SK-N-SH treated with all-trans-retinoic acid at 6 μM for 48 hours (cell line): ENCODE measurements at regions not wholly inside any gene's neighbourhood (a gene's known extent, or its start where the extent isn't known, plus 50 kb on each side); places are given as distances from the start of the nearest gene placed in this dataset.

Experiments used
- ATAC-seq: fragments of 200-7000 bp; cut with Tn5 transposase; 3 replicates; pipeline ENCODE4 v1.9.1; 2020; ENCODE audit warnings: mild to moderate bottlenecking, moderate library complexity
- ARNTL ChIP-seq: fragments of 450-650 bp; formaldehyde crosslinking; IDR thresholded peaks from 2 replicates; pipeline ENCODE4 v1.5.0; 2020; ENCODE audit warnings: low read depth, mild to moderate bottlenecking, moderate library complexity, borderline replicate concordance
- BACH2 ChIP-seq: fragments of 250-450 bp; sonication (Bioruptor Pico); IDR thresholded peaks from 2 replicates; pipeline ENCODE4 v1.9.0; 2021; ENCODE audit warnings: mild to moderate bottlenecking, borderline replicate concordance
- CREB5 ChIP-seq: fragments of 250-450 bp; sonication (Bioruptor Pico); IDR thresholded peaks from 2 replicates; pipeline ENCODE4 v1.5.1; 2020; ENCODE audit warnings: low read depth, mild to moderate bottlenecking, moderate library complexity
- CSDC2 ChIP-seq: fragments of 250-450 bp; sonication (Bioruptor Pico); IDR thresholded peaks from 2 replicates; pipeline ENCODE4 v1.5.0; 2020; ENCODE audit warnings: mild to moderate bottlenecking, moderate library complexity
- CSRNP3 ChIP-seq: fragments of 250-450 bp; sonication (Bioruptor Pico); IDR thresholded peaks from 2 replicates; pipeline ENCODE4 v1.5.1; 2021; ENCODE audit warnings: mild to moderate bottlenecking, moderate library complexity
- ESRRG ChIP-seq: fragments of 250-450 bp; sonication (Bioruptor Pico); IDR thresholded peaks from 2 replicates; pipeline ENCODE4 v1.6.1; 2021; ENCODE audit warnings: mild to moderate bottlenecking
- GLIS3 ChIP-seq: fragments of 250-450 bp; sonication (Bioruptor Pico); IDR thresholded peaks from 2 replicates; pipeline ENCODE4 v1.5.0; 2020; ENCODE audit warnings: mild to moderate bottlenecking, moderate library complexity
- ISL1 ChIP-seq: fragments of 250-450 bp; sonication (Bioruptor Pico); IDR thresholded peaks from 2 replicates; pipeline ENCODE4 v2.1.2; 2022; ENCODE audit warnings: mild to moderate bottlenecking, moderate library complexity
- OSR1 ChIP-seq: fragments of 250-450 bp; sonication (Bioruptor Pico); IDR thresholded peaks from 2 replicates; pipeline ENCODE4 v1.8.0; 2022; ENCODE audit warnings: moderate library complexity, mild to moderate bottlenecking, inconsistent platforms
- PATZ1 ChIP-seq: fragments of 250-450 bp; sonication (Bioruptor Pico); IDR thresholded peaks from 2 replicates; pipeline ENCODE4 v1.8.0; 2020; ENCODE audit warnings: mild to moderate bottlenecking, moderate library complexity, borderline replicate concordance
- POU6F1 ChIP-seq: fragments of 250-450 bp; sonication (Bioruptor Pico); IDR thresholded peaks from 2 replicates; pipeline ENCODE4 v1.8.0; 2021; ENCODE audit warnings: low read depth, mild to moderate bottlenecking, moderate library complexity, borderline replicate concordance
- PPARA ChIP-seq: fragments of 250-450 bp; sonication (Bioruptor Pico); IDR thresholded peaks from 2 replicates; pipeline ENCODE4 v1.5.0; 2020; ENCODE audit warnings: mild to moderate bottlenecking, borderline replicate concordance
- RARB ChIP-seq: fragments of 250-450 bp; sonication (Bioruptor Pico); IDR thresholded peaks from 2 replicates; pipeline ENCODE4 v1.8.0; 2021; ENCODE audit warnings: mild to moderate bottlenecking, moderate library complexity
- SNAI2 ChIP-seq: fragments of 250-450 bp; sonication (Bioruptor Pico); IDR thresholded peaks from 2 replicates; pipeline ENCODE4 v1.5.0; 2020; ENCODE audit warnings: mild to moderate bottlenecking, moderate library complexity
- TCF4 ChIP-seq: fragments of 250-450 bp; sonication (Bioruptor Pico); IDR thresholded peaks from 2 replicates; pipeline ENCODE4 v1.8.0; 2021; ENCODE audit warnings: mild to moderate bottlenecking, moderate library complexity, borderline replicate concordance
- TOX ChIP-seq: fragments of 250-450 bp; sonication (Bioruptor Pico); IDR thresholded peaks from 2 replicates; pipeline ENCODE4 v1.8.0; 2021; ENCODE audit warnings: mild to moderate bottlenecking, moderate library complexity, borderline replicate concordance
- TSHZ2 ChIP-seq: fragments of 250-450 bp; sonication (Bioruptor Pico); IDR thresholded peaks from 2 replicates; pipeline ENCODE4 v1.5.0; 2020; ENCODE audit warnings: mild to moderate bottlenecking, moderate library complexity
- ZC3H10 ChIP-seq: fragments of 250-450 bp; sonication (Bioruptor Pico); IDR thresholded peaks from 2 replicates; pipeline ENCODE4 v1.5.1; 2021; ENCODE audit warnings: mild to moderate bottlenecking, moderate library complexity
- ZFP3 ChIP-seq: fragments of 250-450 bp; sonication (Bioruptor Pico); IDR thresholded peaks from 2 replicates; pipeline ENCODE4 v1.5.0; 2020; ENCODE audit warnings: mild to moderate bottlenecking, moderate library complexity
- ZFP30 ChIP-seq: fragments of 450-650 bp; formaldehyde crosslinking; IDR thresholded peaks from 2 replicates; pipeline ENCODE4 v1.5.0; 2022; ENCODE audit warnings: mild to moderate bottlenecking, moderate library complexity
- ZNF70 ChIP-seq: fragments of 450-650 bp; formaldehyde crosslinking; IDR thresholded peaks from 2 replicates; pipeline ENCODE4 v1.5.0; 2020; ENCODE audit warnings: mild to moderate bottlenecking, moderate library complexity
- ZNF8 ChIP-seq: fragments of 450-650 bp; formaldehyde crosslinking; IDR thresholded peaks from 2 replicates; pipeline ENCODE4 v1.5.0; 2020; ENCODE audit warnings: mild to moderate bottlenecking, moderate library complexity

GRCh38 chr7:15916681-15917380, 230.3 kb upstream of the MEOX2 start:
- TF ChIP-seq PATZ1 (CRISPR knock-in tag) (no peak), ZFP30 (CRISPR knock-in tag) (no peak), CSRNP3 (no peak), CSDC2 (CRISPR knock-in tag) (no peak), ZNF70 (no peak), ZFP3 (no peak), POU6F1 (no peak), ZC3H10 (CRISPR knock-in tag) (no peak), TCF4 (CRISPR knock-in tag) (no peak), GLIS3 (CRISPR knock-in tag) (no peak), BACH2 (no peak), RARB (CRISPR knock-in tag) (no peak), TOX (no peak), OSR1 (CRISPR knock-in tag) (no peak), SNAI2 (CRISPR knock-in tag) (no peak), ZNF8 (no peak), ARNTL (CRISPR knock-in tag) (no peak), ESRRG (CRISPR knock-in tag) (no peak)
- ATAC-seq = no peak; the same call in none of the 3 replicates

GRCh38 chr7:15915686-15916293, 229.3 kb upstream of the MEOX2 start:
- ATAC-seq = no peak
- TF ChIP-seq TCF4 (CRISPR knock-in tag) = no peak
- no peak for TF ChIP-seq BACH2
- no peak for TF ChIP-seq ZFP3
- no peak for TF ChIP-seq ESRRG (CRISPR knock-in tag)
- no peak for TF ChIP-seq ZNF8
- TF ChIP-seq ZFP30 (CRISPR knock-in tag) = no peak

GRCh38 chr7:15914611-15915010, 228.1 kb upstream of the MEOX2 start:
- no peak for TF ChIP-seq ZFP3
- no peak for TF ChIP-seq CSDC2 (CRISPR knock-in tag)
- no peak for TF ChIP-seq ARNTL (CRISPR knock-in tag)
- TF ChIP-seq TSHZ2 (CRISPR knock-in tag) = no peak
- TF ChIP-seq PPARA = no peak
- no peak for TF ChIP-seq CSRNP3
- TF ChIP-seq ZNF8 = no peak
- no peak for TF ChIP-seq OSR1 (CRISPR knock-in tag)
- no peak for TF ChIP-seq PATZ1 (CRISPR knock-in tag)
- no peak for TF ChIP-seq ZNF70
- TF ChIP-seq RARB (CRISPR knock-in tag) = no peak
- no peak for TF ChIP-seq ISL1 (CRISPR knock-in tag)
- no peak for TF ChIP-seq ZFP30 (CRISPR knock-in tag)
- no peak for TF ChIP-seq CREB5 (CRISPR knock-in tag)
- TF ChIP-seq, all 23 proteins: peak for 0
- ATAC-seq = no peak
